Neural cell (in vitro differentiated cells): ENCODE measurements at regions not wholly inside any gene's neighbourhood (a gene's known extent, or its start where the extent isn't known, plus 50 kb on each side); places are given as distances from the start of the nearest gene placed in this dataset.

Experiments used
- H2AFZ ChIP-seq: fragments of 200-600, 300-800 bp; sonication (generic), shearing (Covaris generic); 2 replicates; pipeline ENCODE4 v1.6.0; 2014; ENCODE audit warnings: low read depth, mild to moderate bottlenecking, antibody characterized with exemption, low read length, moderate library complexity
- H3F3A ChIP-seq: fragments of 200-600 bp; shearing (Covaris generic); 2 replicates; pipeline ENCODE4 v1.6.1; 2016; ENCODE audit warnings: mild to moderate bottlenecking, moderate library complexity, mixed read lengths, antibody characterized with exemption, low read length; ENCODE audit not compliant: insufficient read depth, poor library complexity, severe bottlenecking
- H3K27ac ChIP-seq: fragments of 200-600, 300-800 bp; sonication (generic), shearing (Covaris generic); 2 replicates; pipeline ENCODE4 v1.5.1; 2014; ENCODE audit warnings: mild to moderate bottlenecking, low read length, moderate library complexity
- H3K27me3 ChIP-seq: fragments of 300-800, 200-600 bp; sonication (generic), shearing (Covaris generic); 2 replicates; pipeline ENCODE4 v1.6.0; 2014; ENCODE audit warnings: mild to moderate bottlenecking, low read depth, low read length, moderate library complexity; ENCODE audit not compliant: insufficient read depth
- H3K36me3 ChIP-seq: fragments of 300-800, 200-600 bp; sonication (generic), shearing (Covaris generic); 2 replicates; pipeline ENCODE4 v1.5.1; 2014; ENCODE audit warnings: mild to moderate bottlenecking, antibody characterized with exemption, low read length, moderate library complexity; ENCODE audit not compliant: insufficient read depth
- H3K4me2 ChIP-seq: fragments of 300-800, 200-600 bp; sonication (generic), shearing (Covaris generic); 2 replicates; pipeline ENCODE4 v1.6.0; 2014; ENCODE audit warnings: mild to moderate bottlenecking, low read length
- H3K4me3 ChIP-seq: fragments of 300-800, 200-600 bp; sonication (generic), shearing (Covaris generic); 2 replicates; pipeline ENCODE4 v1.5.1; 2014; ENCODE audit warnings: mild to moderate bottlenecking, low read length, moderate library complexity
- H3K79me2 ChIP-seq: fragments of 200-600 bp; shearing (Covaris generic); replicated peaks from 2 replicates; pipeline ENCODE4 v1.6.0; 2014; ENCODE audit warnings: mild to moderate bottlenecking, low read length, moderate library complexity; ENCODE audit not compliant: insufficient read depth
- H3K9ac ChIP-seq: fragments of 300-800, 200-600 bp; sonication (generic), shearing (Covaris generic); 2 replicates; pipeline ENCODE4 v1.6.1; 2016; ENCODE audit warnings: mild to moderate bottlenecking, low read length, mixed read lengths
- H3K9me2 ChIP-seq: fragments of 200-600 bp; shearing (Covaris generic); 2 replicates; pipeline ENCODE4 v1.6.1; 2016; ENCODE audit warnings: mild to moderate bottlenecking, low read length, mixed read lengths; ENCODE audit not compliant: insufficient read depth
- H3K9me3 ChIP-seq: fragments of 200-600, 300-800 bp; sonication (generic), shearing (Covaris generic); 2 replicates; pipeline ENCODE4 v1.6.1; 2016; ENCODE audit warnings: mild to moderate bottlenecking, mixed run types, low read length, moderate library complexity, mixed read lengths
- H4K20me1 ChIP-seq: fragments of 200-600 bp; shearing (Covaris generic); 2 replicates; pipeline ENCODE4 v1.6.1; 2016; ENCODE audit warnings: mild to moderate bottlenecking, mixed run types; ENCODE audit not compliant: insufficient read depth
- CTCF ChIP-seq: fragments of 450-650 bp; IDR thresholded peaks from 2 replicates; pipeline ENCODE4 v1.5.1; 2014; ENCODE audit warnings: antibody characterized with exemption, mild to moderate bottlenecking, moderate library complexity; ENCODE audit not compliant: poor library complexity, severe bottlenecking
- EP300 ChIP-seq: fragments of 450-650 bp; conservative IDR thresholded peaks from 2 replicates; pipeline ENCODE4 v1.6.1; 2014; ENCODE audit warnings: antibody characterized with exemption, mild to moderate bottlenecking, moderate library complexity; ENCODE audit not compliant: poor library complexity, severe bottlenecking
- EZH2 ChIP-seq: fragments of 200-600, 300-800 bp; shearing (Covaris generic), sonication (generic); IDR thresholded peaks from 2 replicates; pipeline ENCODE4 v1.6.1; 2014; ENCODE audit warnings: antibody characterized with exemption, low read length, borderline replicate concordance, mild to moderate bottlenecking; ENCODE audit not compliant: insufficient read depth, poor library complexity, severe bottlenecking
- MXI1 ChIP-seq: fragments of 450-650 bp; conservative IDR thresholded peaks from 2 replicates; pipeline ENCODE4 v1.6.1; 2014; ENCODE audit warnings: antibody characterized with exemption, mild to moderate bottlenecking; ENCODE audit not compliant: poor library complexity, severe bottlenecking
- POLR2AphosphoS5 ChIP-seq: IDR thresholded peaks from 2 replicates; pipeline ENCODE4 v1.6.1; 2012
- RAD21 ChIP-seq: fragments of 450-650 bp; conservative IDR thresholded peaks from 2 replicates; pipeline ENCODE4 v1.6.1; 2014; ENCODE audit warnings: antibody characterized with exemption, mild to moderate bottlenecking, moderate library complexity
- REST ChIP-seq: IDR thresholded peaks from 2 replicates; pipeline ENCODE4 v1.6.1; 2012; ENCODE audit warnings: borderline replicate concordance
- SMC3 ChIP-seq: fragments of 450-650 bp; conservative IDR thresholded peaks from 2 replicates; pipeline ENCODE4 v1.6.1; 2014; ENCODE audit warnings: antibody characterized with exemption, mild to moderate bottlenecking, moderate library complexity; ENCODE audit not compliant: poor library complexity
- TAF1 ChIP-seq: IDR thresholded peaks from 2 replicates; pipeline ENCODE4 v1.6.1; 2012; ENCODE audit warnings: low read depth

- Histone ChIP-seq H3K9ac (no peak overlapping the region), H3K27ac (no peak overlapping the region), H3K9me3 (no peaks in the 10 kb centered on the region), H3K79me2 (no peaks in the 10 kb centered on the region), H3K36me3 (no peaks in the 10 kb centered on the region), H2AFZ (no peak overlapping the region), H3K4me3 (no peak overlapping the region), H3F3A (no peaks in the 10 kb centered on the region), H3K27me3 (no peaks in the 10 kb centered on the region), H3K9me2 (no peaks in the 10 kb centered on the region), H4K20me1 (no peaks in the 10 kb centered on the region), H3K4me2 (no peak overlapping the region)
- TF ChIP-seq REST (no peak), TAF1 (no peak), EP300 (no peak)
Measured at GRCh38 chr2:226190479-226191252, 609.0 kb downstream of the IRS1 start.

- Histone ChIP-seq H3K27ac (no peak overlapping the region), H2AFZ (no peak overlapping the region), H3K36me3 (no peaks in the 10 kb centered on the region), H3K27me3 (no peaks in the 10 kb centered on the region), H3K9ac (no peak overlapping the region), H3F3A (no peaks in the 10 kb centered on the region), H3K79me2 (no peaks in the 10 kb centered on the region), H3K4me2 (no peak overlapping the region), H3K9me3 (no peaks in the 10 kb centered on the region), H3K4me3 (no peak overlapping the region), H4K20me1 (no peaks in the 10 kb centered on the region), H3K9me2 (no peaks in the 10 kb centered on the region)
- TF ChIP-seq EP300 (no peak), POLR2AphosphoS5 (no peak), RAD21 (no peak), EZH2 (no peak), REST (no peak), MXI1 (no peak), SMC3 (no peak), TAF1 (no peak), CTCF (no peak)
Measured at GRCh38 chr2:226189061-226189460, 610.6 kb downstream of the IRS1 start.
